ENCODE measurements at regions not wholly inside any gene's neighbourhood (a gene's known extent, or its start where the extent isn't known, plus 50 kb on each side); places are given as distances from the start of the nearest gene placed in this dataset.

GRCh38 chr2:237222601-237223041, 136.9 kb downstream of the COPS8 start:
- H3K27ac ChIP-seq: peak overlapping the region; percentile 79
- H3K27me3 ChIP-seq (replicated peaks): no peaks in the 10 kb centered on the region
- H3K4me3 ChIP-seq (ENCODE audit: low read depth, low read length): no peak overlapping the region
- no peak for DNase-seq
- in situ Hi-C loops (cut with HindIII; ENCODE audit: low pct_ligation_motif_present, low sequenced_read_pairs): no loop called here
- no peaks in the 10 kb centered on the region for H3K36me3 ChIP-seq (replicated peaks)
- TF ChIP-seq CTCF (IDR thresholded peaks at IDR 0.05; ENCODE audit: low read depth, low read length, missing control alignments): no peak

- Histone ChIP-seq H3K27ac (peak overlapping the region; percentile 79), H3K27me3 (replicated peaks) (no peaks in the 10 kb centered on the region), H3K4me3 (ENCODE audit: low read depth, low read length) (no peak overlapping the region), H3K36me3 (replicated peaks) (no peaks in the 10 kb centered on the region)
- no peak for TF ChIP-seq CTCF (IDR thresholded peaks at IDR 0.05; ENCODE audit: low read depth, low read length, missing control alignments)
- in situ Hi-C loops (cut with HindIII; ENCODE audit: low pct_ligation_motif_present, low sequenced_read_pairs): no loop called here
- peak; percentile 97 for DNase-seq
Observed at GRCh38 chr2:237223201-237223861, 137.6 kb downstream of the COPS8 start.

GRCh38 chr2:237227190-237227589, 141.5 kb downstream of the COPS8 start:
- Histone ChIP-seq H3K27ac (peak overlapping the region; percentile 53), H3K36me3 (replicated peaks) (no peaks in the 10 kb centered on the region), H3K27me3 (replicated peaks) (no peaks in the 10 kb centered on the region), H3K4me3 (ENCODE audit: low read depth, low read length) (no peak overlapping the region)
- DNase-seq: no peak
- TF ChIP-seq CTCF (IDR thresholded peaks at IDR 0.05; ENCODE audit: low read depth, low read length, missing control alignments): no peak
- in situ Hi-C loops (cut with HindIII; ENCODE audit: low pct_ligation_motif_present, low sequenced_read_pairs): no loop called here

- H3K27ac ChIP-seq: peak overlapping the region; percentile 53
- no peak overlapping the region for H3K4me3 ChIP-seq (ENCODE audit: low read depth, low read length)
- no peaks in the 10 kb centered on the region for H3K36me3 ChIP-seq (replicated peaks)
- DNase-seq: peak; percentile 93
- H3K27me3 ChIP-seq (replicated peaks): no peaks in the 10 kb centered on the region
- TF ChIP-seq CTCF (IDR thresholded peaks at IDR 0.05; ENCODE audit: low read depth, low read length, missing control alignments): no peak
- in situ Hi-C loops (cut with HindIII; ENCODE audit: low pct_ligation_motif_present, low sequenced_read_pairs): no loop called here
Observed at GRCh38 chr2:237227592-237228280, 142.0 kb downstream of the COPS8 start.

- H3K4me3 ChIP-seq (ENCODE audit: low read depth, low read length): no peak overlapping the region
- H3K27ac ChIP-seq: peak overlapping the region; percentile 53
Observed at GRCh38 chr2:237228281-237228625, 142.6 kb downstream of the COPS8 start.

More at GRCh38 chr2:237228281-237228625, 142.6 kb downstream of the COPS8 start:
- Histone ChIP-seq H3K27me3 (replicated peaks) (no peaks in the 10 kb centered on the region), H3K36me3 (replicated peaks) (no peaks in the 10 kb centered on the region)
- TF ChIP-seq CTCF (IDR thresholded peaks at IDR 0.05; ENCODE audit: low read depth, low read length, missing control alignments): no peak
- in situ Hi-C loops (cut with HindIII; ENCODE audit: low pct_ligation_motif_present, low sequenced_read_pairs): no loop called here
- no peak for DNase-seq
